Heart right ventricle (tissue), 16 donors: ENCODE measurements at regions not wholly inside any gene's neighbourhood (a gene's known extent, or its start where the extent isn't known, plus 50 kb on each side); places are given as distances from the start of the nearest gene placed in this dataset.
"Not testable (repeated sequence)": the region's sequence is repeated elsewhere in the genome, so short reads cannot be mapped to it uniquely, and the experiment has no call there.

Source experiments
- ATAC-seq, 8 donors: fragments of 200-7000 bp; cut with Tn5 transposase; one replicate each; pipeline ENCODE4 v1.9.1; 2020; ENCODE audit warnings: mild to moderate bottlenecking in 8 of 8, moderate library complexity in 8 of 8, moderate number of reproducible peaks in 1 of 8
- DNase-seq, 2 donors: peaks; one replicate each; pipeline ENCODE4 v3.0.0-alpha.2; 2020
- H3K27ac ChIP-seq, 10 donors: fragments of 200-600 bp; sonication (generic) in 2 of 10; one replicate each; pipeline versions ENCODE4 v1.5.0 to v1.8.0; 2020 to 2022; ENCODE audit warnings: mild to moderate bottlenecking in 3 of 10
- H3K27me3 ChIP-seq, 7 donors: fragments of 200-600 bp; one replicate each; pipeline ENCODE4 v1.8.0; 2021 to 2022; ENCODE audit warnings: mild to moderate bottlenecking in 2 of 7
- H3K36me3 ChIP-seq, 9 donors: fragments of 200-600 bp; sonication (generic) in 1 of 9; one replicate each; pipeline versions ENCODE4 v1.5.0 to v1.8.0; 2020 to 2022; ENCODE audit warnings: mild to moderate bottlenecking in 2 of 9
- H3K4me1 ChIP-seq, 9 donors: fragments of 200-600 bp; sonication (generic) in 1 of 9; one replicate each; pipeline versions ENCODE4 v1.5.0 to v1.8.0; 2020 to 2022; ENCODE audit warnings: mild to moderate bottlenecking in 4 of 9
- H3K4me3 ChIP-seq, 10 donors: fragments of 200-600 bp; sonication (generic) in 2 of 10; one replicate each; pipeline versions ENCODE4 v1.5.0 to v1.8.0; 2020 to 2022; ENCODE audit warnings: mild to moderate bottlenecking in 7 of 10, moderate library complexity in 2 of 10
- H3K9me3 ChIP-seq, 11 donors: fragments of 200-600 bp in 10 of 11; sonication (generic) in 2 of 11; one replicate each; pipeline versions ENCODE4 v1.5.0 to v1.8.0; 2013 to 2022; ENCODE audit warnings: mild to moderate bottlenecking in 2 of 11, control low read depth in 1 of 11, moderate library complexity in 1 of 11
- CTCF ChIP-seq, 9 donors: fragments of 200-600 bp; sonication (generic) in 2 of 9; IDR thresholded peaks; one replicate each; pipeline versions ENCODE4 v1.5.0 to v1.8.0; 2021 to 2022; ENCODE audit warnings: antibody characterized with exemption in 9 of 9, mild to moderate bottlenecking in 5 of 9, moderate library complexity in 1 of 9
- WGBS, 2 donors: extraction: QIAGEN DNeasy Blood & Tissue Kit; methylation state at CpG; one replicate each; pipeline ENCODE4 v1.1.7; 2013; ENCODE audit warnings: inconsistent platforms in 1 of 2; 5-methylcytosine and 5-hydroxymethylcytosine counted together
- intact Hi-C, 10 donors: fragments of 100-400 bp; cut with DNase I; formaldehyde crosslinking; loops; one replicate each; pipeline versions ENCODE4 v1.11.1 to v1.14.2; 2022
- donor health status: Arrhythmogenic right ventricular cardiomyopathy.
- donor health status: ischemic (EF 13 %, LVEDD 7.1; RV severe dilation, severe dysfunction).
- donor health status: healthy with polysubstance abuse.
- donor health status: DM: no; HTN: yes; CAD: no.
- donor health status: DM: no; HTN: no; CAD: no.
- donor health status: ischemic (EF 25% LVEDD 6.9; RV normal size, moderate dysfunction).
- donor health status: ischemic (EF 25% LVEDD 5.7; RV mildly dilated, moderate dysfunction).
- donor health status: healthy.
- donor health status: DM: yes; HTN: yes; CAD: no.
- donor health status: Ischemic cardiomyopathy.
- donor health status: ischemic (EF 35%, LVEDD 5.7; RV mildly dilated, moderate dysfunction).
- donor health status: nonischemic (EF 11% LVEDD 7.7; RV severe dilation, severe dysfunction).
- donor health status: DM: yes; HTN: yes; CAD: no.
- donor health status: PGD.
- donor health status: ischemic (EF 29% LVEDD 5.4; RV normal size, mild dysfunction).
- donor health status: nonischemic (EF 23%, LVEDD 6.1; RV moderate dilation, normal function).

- 67 to 80% methylated on average over 5 of the region's 5 CpGs for WGBS, 2 donors
- Histone ChIP-seq H3K4me3 (no peak overlapping the region), H3K27ac (peak overlapping the region in 9 of 10 donors; percentile 21 to 96 (median 61)), H3K9me3 (peaks cover 0 to 5% (median 0%) of the 10 kb centered on the region in 11 donors), H3K27me3 (no peaks in the 10 kb centered on the region), H3K4me1 (peaks cover 3 to 59% (median 10%) of the 10 kb centered on the region in 9 donors), H3K36me3 (no peaks in the 10 kb centered on the region)
- intact Hi-C loops = loop anchor here in 3 of 10 donors (5.0 to 10.0 kb wide), 3 partner anchors 120 to 213 kb away; no protein-coding TSS in a partner anchor
- DNase-seq (peak in 1 of 2 donors; percentile 54), ATAC-seq (peak in 2 of 8 donors; percentile 27 to 57)
- no peak for TF ChIP-seq CTCF (IDR thresholded peaks at IDR 0.05)
Measured at GRCh38 chr15:92801774-92802464, 98.2 kb upstream of the CHD2 start.

GRCh38 chr15:92803536-92803851 is 96.6 kb upstream of the CHD2 start:
- 48 to 74% methylated on average over 1 of the region's 1 CpG for WGBS, 2 donors
- ATAC-seq = no peak

GRCh38 chr15:92803852-92804609 is 96.1 kb upstream of the CHD2 start:
- peak; percentile 42 to 91 (median 66) for ATAC-seq
- peak; percentile 40 for DNase-seq
- Histone ChIP-seq H3K9me3 (peaks cover 0 to 5% (median 0%) of the 10 kb centered on the region in 11 donors), H3K36me3 (no peaks in the 10 kb centered on the region), H3K27ac (peak overlapping the region; percentile 3 to 96 (median 66)), H3K27me3 (no peaks in the 10 kb centered on the region), H3K4me3 (no peak overlapping the region), H3K4me1 (peaks cover 3 to 67% (median 14%) of the 10 kb centered on the region in 9 donors)
- TF ChIP-seq CTCF (IDR thresholded peaks at IDR 0.05) = no peak
- 61% methylated on average over 5 of the region's 5 CpGs for WGBS, 2 donors
- intact Hi-C loops = loop anchor here in 3 of 10 donors (5.0 to 10.0 kb wide), 3 partner anchors 118 to 211 kb away; no protein-coding TSS in a partner anchor

More at GRCh38 chr15:92803536-92803851, 96.6 kb upstream of the CHD2 start:
- H3K27ac ChIP-seq = peak overlapping the region in 9 of 10 donors; percentile 9 to 96 (median 71)
- DNase-seq = no peak
- intact Hi-C loops = loop anchor here in 3 of 10 donors (5.0 to 10.0 kb wide), 3 partner anchors 119 to 211 kb away; no protein-coding TSS in a partner anchor
- TF ChIP-seq CTCF (IDR thresholded peaks at IDR 0.05) = no peak
- H3K36me3 ChIP-seq = no peaks in the 10 kb centered on the region
- peaks cover 3 to 67% (median 14%) of the 10 kb centered on the region in 9 donors for H3K4me1 ChIP-seq
- peaks cover 0 to 5% (median 0%) of the 10 kb centered on the region in 11 donors for H3K9me3 ChIP-seq
- H3K4me3 ChIP-seq = no peak overlapping the region
- no peaks in the 10 kb centered on the region for H3K27me3 ChIP-seq

GRCh38 chr15:92804610-92804936 is 95.6 kb upstream of the CHD2 start:
- DNase-seq, H3K27me3 ChIP-seq, H3K4me3 ChIP-seq, H3K9me3 ChIP-seq, H3K36me3 ChIP-seq, ATAC-seq: not testable (repeated sequence)
- intact Hi-C loops = loop anchor here in 3 of 10 donors (5.0 to 10.0 kb wide), 3 partner anchors 118 to 210 kb away; no protein-coding TSS in a partner anchor
- peaks cover 3 to 69% (median 14%) of the 10 kb centered on the region in 9 donors for H3K4me1 ChIP-seq
- peak overlapping the region; percentile 3 to 96 (median 66) for H3K27ac ChIP-seq
- 93 to 98% methylated on average over 5 of the region's 5 CpGs for WGBS, 2 donors
